ENCODE measurements at regions not wholly inside any gene's neighbourhood (a gene's known extent, or its start where the extent isn't known, plus 50 kb on each side); places are given as distances from the start of the nearest gene placed in this dataset.

DNA sequence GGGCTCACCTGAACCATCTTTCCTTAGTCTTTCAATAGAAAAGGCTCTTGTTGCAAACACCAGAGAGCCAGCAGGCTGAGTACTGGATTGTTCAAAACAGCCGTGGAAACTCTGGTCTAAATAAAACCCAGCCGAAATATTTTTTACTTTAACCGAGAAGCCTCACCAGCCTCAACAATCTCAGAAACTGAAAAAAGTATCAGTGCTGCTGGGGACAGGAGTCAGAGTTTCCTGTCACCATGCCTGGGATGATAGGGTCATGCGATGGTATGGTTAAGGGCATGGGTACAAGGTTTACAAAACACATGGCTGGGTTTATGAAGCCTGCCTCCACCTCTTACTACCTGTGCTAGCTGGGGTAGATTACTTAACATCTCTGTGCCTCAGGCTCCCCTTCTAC, 55.3 kb upstream of the FZD7 start:
- ChIA-PET POLR2A (no interaction called here), CTCF (interaction anchor here (0.7 to 1.6 kb wide), 2 partner anchors 12 to 19 kb away, joined by 3 read pairs; no protein-coding TSS in a partner anchor)
- Histone ChIP-seq H3K36me3 (ENCODE audit: control insufficient read depth, insufficient read depth, low read length) (no peaks in the 10 kb centered on the region), H3K4me3 (ENCODE audit: low read depth, low read length) (no peak overlapping the region), H3K27me3 (ENCODE audit: control insufficient read depth, insufficient read depth, low read length) (no peaks in the 10 kb centered on the region)
- TF ChIP-seq, protein P1, sequence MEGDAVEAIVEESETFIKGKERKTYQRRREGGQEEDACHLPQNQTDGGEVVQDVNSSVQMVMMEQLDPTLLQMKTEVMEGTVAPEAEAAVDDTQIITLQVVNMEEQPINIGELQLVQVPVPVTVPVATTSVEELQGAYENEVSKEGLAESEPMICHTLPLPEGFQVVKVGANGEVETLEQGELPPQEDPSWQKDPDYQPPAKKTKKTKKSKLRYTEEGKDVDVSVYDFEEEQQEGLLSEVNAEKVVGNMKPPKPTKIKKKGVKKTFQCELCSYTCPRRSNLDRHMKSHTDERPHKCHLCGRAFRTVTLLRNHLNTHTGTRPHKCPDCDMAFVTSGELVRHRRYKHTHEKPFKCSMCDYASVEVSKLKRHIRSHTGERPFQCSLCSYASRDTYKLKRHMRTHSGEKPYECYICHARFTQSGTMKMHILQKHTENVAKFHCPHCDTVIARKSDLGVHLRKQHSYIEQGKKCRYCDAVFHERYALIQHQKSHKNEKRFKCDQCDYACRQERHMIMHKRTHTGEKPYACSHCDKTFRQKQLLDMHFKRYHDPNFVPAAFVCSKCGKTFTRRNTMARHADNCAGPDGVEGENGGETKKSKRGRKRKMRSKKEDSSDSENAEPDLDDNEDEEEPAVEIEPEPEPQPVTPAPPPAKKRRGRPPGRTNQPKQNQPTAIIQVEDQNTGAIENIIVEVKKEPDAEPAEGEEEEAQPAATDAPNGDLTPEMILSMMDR (IDR thresholded peaks at IDR 0.05; ENCODE audit: insufficient read depth, low read depth, low read length): no peak
- no peak for DNase-seq (ENCODE audit: low read depth)

DNA sequence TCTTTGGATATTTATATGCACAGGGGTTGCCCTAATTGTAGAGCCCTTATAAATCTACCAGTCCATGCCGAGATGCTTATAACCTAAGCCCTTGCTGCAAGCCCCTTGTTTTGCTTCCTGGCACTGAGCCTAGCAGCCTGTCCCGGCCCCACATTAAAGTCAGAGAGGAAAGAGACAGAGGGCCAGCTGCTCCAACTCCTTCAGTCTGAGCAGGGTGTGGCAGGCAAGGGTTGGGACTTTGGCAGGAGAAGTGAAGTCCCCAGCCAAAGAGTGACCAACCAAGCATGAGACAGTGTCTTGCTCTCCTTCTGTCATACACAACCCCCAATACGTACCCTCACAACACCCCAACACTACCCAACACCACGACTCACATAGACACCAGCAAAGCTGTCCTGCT, 54.7 kb upstream of the FZD7 start:
- POLR2A ChIA-PET: no interaction called here

DNA sequence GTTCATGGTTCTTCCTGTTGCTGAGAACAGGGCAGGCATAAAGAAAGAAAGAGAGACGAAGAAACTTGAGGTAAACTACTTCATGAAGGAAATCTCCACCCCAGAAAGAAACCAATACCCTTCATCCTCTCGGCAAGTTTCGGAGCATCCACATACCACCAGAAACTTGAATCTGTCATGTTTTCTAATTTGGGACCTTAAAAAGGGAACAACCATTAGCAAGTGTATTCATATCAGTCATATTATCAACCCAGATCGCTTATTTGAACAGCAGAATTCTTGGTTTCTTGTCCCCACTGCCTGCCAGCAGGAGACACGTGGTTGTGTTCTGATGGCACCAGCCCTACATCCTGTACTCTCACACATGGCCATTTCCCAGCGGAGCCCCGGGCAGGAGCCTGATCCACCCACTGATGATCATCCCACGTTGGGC, 53.2 kb upstream of the FZD7 start:
- POLR2A ChIA-PET: no interaction called here
- CTCF ChIA-PET: no interaction called here

More for the DNA sequence above, 54.7 kb upstream of the FZD7 start:
- DNase-seq (ENCODE audit: low read depth): no peak
- Histone ChIP-seq H3K36me3 (ENCODE audit: control insufficient read depth, insufficient read depth, low read length) (no peaks in the 10 kb centered on the region), H3K4me3 (ENCODE audit: low read depth, low read length) (no peak overlapping the region), H3K27me3 (ENCODE audit: control insufficient read depth, insufficient read depth, low read length) (no peaks in the 10 kb centered on the region)
- TF ChIP-seq, protein P1 (IDR thresholded peaks at IDR 0.05; ENCODE audit: insufficient read depth, low read depth, low read length): no peak
- CTCF ChIA-PET: interaction anchor here (0.7 to 1.0 kb wide), 2 partner anchors 10 to 19 kb away, joined by 3 read pairs; no protein-coding TSS in a partner anchor

DNA sequence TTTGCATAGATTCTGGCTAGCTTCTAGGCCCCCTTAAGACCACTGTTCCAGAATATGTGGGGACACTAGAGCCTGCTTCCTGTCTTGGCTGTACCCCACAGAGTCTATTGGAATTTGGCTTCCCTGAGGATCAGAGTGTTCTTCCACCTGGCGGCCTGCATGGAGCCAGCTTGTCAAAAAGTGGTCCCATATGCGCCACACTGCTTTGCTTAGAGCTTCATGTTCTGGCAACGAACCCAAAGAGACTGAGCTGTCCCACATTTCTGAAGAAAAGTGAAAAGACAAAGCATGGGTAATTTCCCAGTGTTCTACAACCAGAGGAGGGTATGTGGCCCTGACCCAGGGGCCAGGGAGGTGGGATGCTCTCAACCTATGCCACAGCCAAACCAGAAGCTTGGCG, 52.7 kb upstream of the FZD7 start:
- DNase-seq (ENCODE audit: low read depth): no peak
- POLR2A ChIA-PET: no interaction called here
- CTCF ChIA-PET: interaction anchor here (1.4 kb wide), 1 partner anchor 9 kb away, joined by 5 read pairs; no protein-coding TSS in a partner anchor
- Histone ChIP-seq H3K27me3 (ENCODE audit: control insufficient read depth, insufficient read depth, low read length) (no peaks in the 10 kb centered on the region), H3K4me3 (ENCODE audit: low read depth, low read length) (no peak overlapping the region), H3K36me3 (ENCODE audit: control insufficient read depth, insufficient read depth, low read length) (no peaks in the 10 kb centered on the region)
- TF ChIP-seq, protein P1 (IDR thresholded peaks at IDR 0.05; ENCODE audit: insufficient read depth, low read depth, low read length): no peak

More for the DNA sequence above, 53.2 kb upstream of the FZD7 start:
- H3K27me3 ChIP-seq (ENCODE audit: control insufficient read depth, insufficient read depth, low read length): no peaks in the 10 kb centered on the region
- DNase-seq (ENCODE audit: low read depth): no peak
- H3K4me3 ChIP-seq (ENCODE audit: low read depth, low read length): no peak overlapping the region
- TF ChIP-seq, protein P1 (IDR thresholded peaks at IDR 0.05; ENCODE audit: insufficient read depth, low read depth, low read length): no peak
- no peaks in the 10 kb centered on the region for H3K36me3 ChIP-seq (ENCODE audit: control insufficient read depth, insufficient read depth, low read length)

DNA sequence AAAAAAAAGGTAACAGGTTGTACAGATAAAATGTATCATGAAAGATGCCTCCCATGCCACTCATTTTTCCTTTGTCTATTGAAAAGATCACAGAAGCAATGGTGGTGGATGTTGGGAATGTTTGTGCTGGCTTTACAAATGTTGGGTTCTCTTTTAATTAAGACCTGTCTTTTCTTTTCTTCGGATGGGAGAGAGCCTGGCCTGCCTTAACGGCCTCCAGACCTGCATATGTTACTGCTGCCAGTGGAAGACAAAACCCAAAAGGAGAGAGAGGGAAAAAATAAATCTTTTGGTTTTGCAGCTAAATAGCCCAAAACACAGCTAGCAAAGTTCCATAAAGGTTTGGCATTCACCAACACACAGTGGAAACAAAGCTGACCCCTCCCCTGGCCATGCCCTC, 50.5 kb upstream of the FZD7 start:
- no peak for DNase-seq (ENCODE audit: low read depth)
- H3K36me3 ChIP-seq (ENCODE audit: control insufficient read depth, insufficient read depth, low read length): no peaks in the 10 kb centered on the region
- ChIA-PET CTCF (no interaction called here), POLR2A (no interaction called here)
- TF ChIP-seq, protein P1 (IDR thresholded peaks at IDR 0.05; ENCODE audit: insufficient read depth, low read depth, low read length): no peak
- H3K27me3 ChIP-seq (ENCODE audit: control insufficient read depth, insufficient read depth, low read length): no peaks in the 10 kb centered on the region
- H3K4me3 ChIP-seq (ENCODE audit: low read depth, low read length): no peak overlapping the region
